HG03039 (cell line): ENCODE measurements at regions not wholly inside any gene's neighbourhood (a gene's known extent, or its start where the extent isn't known, plus 50 kb on each side); places are given as distances from the start of the nearest gene placed in this dataset.

Experiments used
- ATAC-seq: cut with Tn5 transposase; IDR thresholded peaks from one replicate; pipeline ENCODE4 v1.9.1; 2021; ENCODE audit warnings: mild to moderate bottlenecking, moderate library complexity; ENCODE audit not compliant: unreplicated experiment

DNA sequence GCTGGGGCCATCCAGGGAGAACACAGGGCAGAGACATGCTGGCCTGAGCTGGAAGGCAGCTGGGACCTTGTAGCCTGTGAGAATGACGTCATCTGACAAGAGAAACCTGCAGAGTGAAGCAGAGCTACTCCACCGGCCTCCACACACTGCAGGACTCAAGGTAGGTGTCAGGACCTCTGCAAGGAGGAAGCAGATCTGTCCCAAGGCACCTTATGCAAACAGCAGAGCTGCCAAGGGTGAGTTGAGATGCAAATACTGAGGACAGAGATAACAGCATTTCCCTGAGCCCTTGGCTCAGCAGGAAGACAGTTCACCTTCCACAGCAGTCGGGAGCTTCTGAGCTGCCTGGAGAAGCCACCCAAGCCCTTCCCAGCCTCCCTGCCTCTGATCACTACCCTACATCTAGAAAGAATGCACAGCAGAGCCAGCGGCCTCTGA lies 51.9 kb upstream of the IGSF9B start:
- peak; percentile 41 for ATAC-seq

DNA sequence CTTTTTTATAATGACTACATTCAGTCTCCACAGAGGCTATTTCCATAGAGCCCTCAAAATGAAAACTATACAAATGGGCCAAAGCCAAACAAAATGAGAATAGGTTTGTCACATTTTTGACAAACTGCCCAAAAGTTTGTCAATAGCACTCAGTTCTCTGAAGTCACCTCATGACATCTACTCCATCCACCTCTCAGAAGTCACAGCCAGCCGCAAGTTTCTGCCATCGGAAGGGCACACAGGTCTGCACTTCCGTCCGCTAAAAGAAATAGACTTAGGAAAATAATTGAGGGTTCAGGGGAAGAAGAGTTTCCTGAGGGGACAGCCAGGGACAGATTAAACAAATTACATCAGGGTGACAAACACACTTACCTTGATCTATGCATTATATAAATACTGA lies 55.4 kb upstream of the JAM3 start:
- no peak for ATAC-seq

- ATAC-seq = no peak
Measured at GRCh38 chr11:134014511-134014910, 54.4 kb upstream of the JAM3 start.

DNA sequence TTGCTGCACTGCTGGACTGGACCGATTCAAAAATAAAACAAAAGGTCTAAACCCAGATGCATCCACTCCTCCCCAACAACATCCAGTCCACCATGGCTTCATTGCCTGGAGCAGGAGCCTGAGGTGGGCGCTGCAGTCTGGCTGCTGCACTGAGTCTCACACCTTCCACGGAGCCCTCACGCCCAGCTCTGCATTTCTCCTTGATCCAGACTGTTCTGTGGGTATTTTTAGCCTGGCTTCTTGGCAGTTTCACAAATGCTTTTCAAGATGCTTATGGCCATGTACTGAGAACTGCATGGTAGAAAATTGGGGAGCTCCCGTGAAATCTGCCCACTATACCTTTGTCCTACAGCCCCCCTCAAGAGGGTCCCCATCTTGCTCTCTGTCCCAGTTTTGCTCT lies 53.3 kb upstream of the JAM3 start:
- no peak for ATAC-seq

- ATAC-seq = no peak
Measured at GRCh38 chr11:134017511-134018430, 51.1 kb upstream of the JAM3 start.
